Breast epithelium (tissue), 3 donors: ENCODE measurements at regions not wholly inside any gene's neighbourhood (a gene's known extent, or its start where the extent isn't known, plus 50 kb on each side); places are given as distances from the start of the nearest gene placed in this dataset.

Source experiments
- CTCF ChIP-seq, 3 donors: fragments of 450-650 bp; IDR thresholded peaks; one replicate each; pipeline ENCODE4 v1.5.1; 2016 to 2017; ENCODE audit warnings: antibody characterized with exemption in 3 of 3, mild to moderate bottlenecking in 3 of 3, moderate library complexity in 3 of 3
- POLR2A ChIP-seq: fragments of 450-650 bp; IDR thresholded peaks from one replicate; pipeline ENCODE4 v1.6.1; 2016; ENCODE audit warnings: antibody characterized with exemption, mild to moderate bottlenecking, moderate library complexity

GRCh38 chr10:128367807-128368206, 241.6 kb upstream of the MKI67 start:
- TF ChIP-seq POLR2A, result no peak
- TF ChIP-seq CTCF (IDR thresholded peaks at IDR 0.05), result no peak
